ENCODE measurements at regions not wholly inside any gene's neighbourhood (a gene's known extent, or its start where the extent isn't known, plus 50 kb on each side); places are given as distances from the start of the nearest gene placed in this dataset.

- TF ChIP-seq CTCF (IDR thresholded peaks at IDR 0.05; ENCODE audit: control extremely low read depth in 1 of 3, insufficient read depth in 1 of 3, low read depth in 1 of 3, low read length in 3 of 3) (no peak), MAX (IDR thresholded peaks at IDR 0.05) (no peak), CREB1 (IDR thresholded peaks at IDR 0.05) (no peak), EZH2 (IDR thresholded peaks at IDR 0.05; ENCODE audit: low read depth, low read length, severe bottlenecking) (no peak), FOSL1 (IDR thresholded peaks at IDR 0.05; ENCODE audit: insufficient read depth, low read depth, low read length) (no peak), TBP (IDR thresholded peaks at IDR 0.05; ENCODE audit: low read depth, low read length) (no peak), POLR2AphosphoS5 (IDR thresholded peaks at IDR 0.05; ENCODE audit: low read depth, low read length) (no peak), JUN (IDR thresholded peaks at IDR 0.05; ENCODE audit: low read depth, low read length) (no peak), POLR2A (IDR thresholded peaks at IDR 0.05; ENCODE audit: control extremely low read depth in 1 of 2, low read depth in 2 of 2, low read length in 2 of 2) (no peak), KDM1A (IDR thresholded peaks at IDR 0.05; ENCODE audit: borderline replicate concordance, low read length) (no peak), SIX5 (IDR thresholded peaks at IDR 0.05; ENCODE audit: low read depth, low read length) (no peak), GABPA (IDR thresholded peaks at IDR 0.05; ENCODE audit: borderline replicate concordance, insufficient read depth, low read length) (no peak), TCF12 (IDR thresholded peaks at IDR 0.05; ENCODE audit: low read depth, low read length) (no peak)
Measured at GRCh38 chr9:103721056-103721455, 373.1 kb upstream of the SMC2 start.
